ENCODE measurements at regions not wholly inside any gene's neighbourhood (a gene's known extent, or its start where the extent isn't known, plus 50 kb on each side); places are given as distances from the start of the nearest gene placed in this dataset.

DNA sequence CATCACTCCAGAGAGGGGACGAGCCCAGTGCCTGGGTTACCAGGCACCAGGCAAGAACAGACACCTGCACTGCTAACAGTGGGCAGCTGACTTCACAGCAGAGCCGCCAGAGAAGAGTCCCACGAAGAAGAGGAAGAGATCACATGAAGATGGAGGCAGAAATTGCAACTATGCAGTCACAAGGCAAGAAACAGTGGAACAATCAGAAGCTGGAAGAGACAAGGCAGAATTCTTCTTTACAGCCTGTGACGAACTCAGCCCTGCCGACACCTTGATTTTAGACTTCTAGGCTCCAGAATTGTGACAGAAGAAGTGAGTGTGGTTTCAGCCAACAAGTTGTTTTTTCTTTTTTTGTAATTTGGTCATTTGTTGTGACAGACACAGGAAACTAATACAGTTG, 59.2 kb downstream of the IL12A start:
- H3K9me3 Mint-ChIP-seq, result peaks cover 5% of the 10 kb centered on the region
- DNase-seq (ENCODE audit: low read depth, low spot score), result no peak
- no peaks in the 10 kb centered on the region for H3K4me1 Mint-ChIP-seq
- H3K36me3 Mint-ChIP-seq (ENCODE audit: low read depth), result peaks cover under 1% of the 10 kb centered on the region
- TF ChIP-seq, protein P1, sequence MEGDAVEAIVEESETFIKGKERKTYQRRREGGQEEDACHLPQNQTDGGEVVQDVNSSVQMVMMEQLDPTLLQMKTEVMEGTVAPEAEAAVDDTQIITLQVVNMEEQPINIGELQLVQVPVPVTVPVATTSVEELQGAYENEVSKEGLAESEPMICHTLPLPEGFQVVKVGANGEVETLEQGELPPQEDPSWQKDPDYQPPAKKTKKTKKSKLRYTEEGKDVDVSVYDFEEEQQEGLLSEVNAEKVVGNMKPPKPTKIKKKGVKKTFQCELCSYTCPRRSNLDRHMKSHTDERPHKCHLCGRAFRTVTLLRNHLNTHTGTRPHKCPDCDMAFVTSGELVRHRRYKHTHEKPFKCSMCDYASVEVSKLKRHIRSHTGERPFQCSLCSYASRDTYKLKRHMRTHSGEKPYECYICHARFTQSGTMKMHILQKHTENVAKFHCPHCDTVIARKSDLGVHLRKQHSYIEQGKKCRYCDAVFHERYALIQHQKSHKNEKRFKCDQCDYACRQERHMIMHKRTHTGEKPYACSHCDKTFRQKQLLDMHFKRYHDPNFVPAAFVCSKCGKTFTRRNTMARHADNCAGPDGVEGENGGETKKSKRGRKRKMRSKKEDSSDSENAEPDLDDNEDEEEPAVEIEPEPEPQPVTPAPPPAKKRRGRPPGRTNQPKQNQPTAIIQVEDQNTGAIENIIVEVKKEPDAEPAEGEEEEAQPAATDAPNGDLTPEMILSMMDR (conservative IDR thresholded peaks at IDR 0.05), result no peak
- no peaks in the 10 kb centered on the region for H3K27me3 Mint-ChIP-seq (ENCODE audit: low read depth)
- no peak overlapping the region for H3K4me3 Mint-ChIP-seq
- H3K27ac Mint-ChIP-seq (ENCODE audit: unreplicated experiment), result no peak overlapping the region

DNA sequence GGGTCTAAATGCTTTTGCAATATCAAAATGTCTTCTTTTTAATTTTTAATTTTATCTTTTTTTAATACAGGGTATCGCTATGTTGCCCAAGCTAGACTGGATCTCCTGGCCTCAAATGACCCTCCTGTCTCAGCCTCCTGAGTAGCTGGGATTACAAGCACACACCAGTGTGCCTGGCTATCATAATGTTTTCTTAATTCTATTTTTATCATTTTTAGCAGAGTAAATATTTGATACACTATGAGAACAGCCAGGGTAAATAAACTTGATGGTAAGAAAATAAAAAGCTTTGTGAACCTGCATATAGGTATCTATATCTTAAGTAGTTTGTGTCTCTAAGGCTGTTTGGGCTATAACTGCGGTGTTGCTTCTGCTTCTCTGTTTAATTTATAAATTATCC, 60.4 kb downstream of the IL12A start:
- H3K27ac Mint-ChIP-seq (ENCODE audit: unreplicated experiment), result no peak overlapping the region
- H3K4me3 Mint-ChIP-seq, result no peak overlapping the region
- no peaks in the 10 kb centered on the region for H3K27me3 Mint-ChIP-seq (ENCODE audit: low read depth)
- TF ChIP-seq, protein P1 (conservative IDR thresholded peaks at IDR 0.05), result no peak
- peaks cover under 1% of the 10 kb centered on the region for H3K9me3 Mint-ChIP-seq
- no peaks in the 10 kb centered on the region for H3K36me3 Mint-ChIP-seq (ENCODE audit: low read depth)
- DNase-seq (ENCODE audit: low read depth, low spot score), result no peak
- H3K4me1 Mint-ChIP-seq, result no peaks in the 10 kb centered on the region

DNA sequence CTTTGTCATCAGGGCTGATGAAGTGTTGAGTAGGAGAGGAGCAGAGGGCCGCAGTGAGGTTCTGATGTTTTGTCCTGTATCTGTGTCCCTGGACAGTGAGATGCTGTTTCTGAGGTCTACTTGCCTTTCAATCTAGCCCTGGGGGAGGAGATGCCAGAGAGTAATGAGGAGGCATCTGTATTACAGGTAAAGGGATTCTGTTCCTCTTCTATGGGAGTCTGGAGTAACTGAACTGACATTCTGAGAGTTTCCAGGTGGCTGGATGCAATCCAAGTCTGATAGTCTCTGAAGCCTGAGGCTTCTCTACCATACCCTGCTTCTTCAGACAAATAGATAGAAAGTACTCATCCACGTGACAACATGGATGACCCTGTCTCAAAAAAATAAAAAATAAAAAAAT, 60.9 kb downstream of the IL12A start:
- no peaks in the 10 kb centered on the region for H3K4me1 Mint-ChIP-seq
- H3K27me3 Mint-ChIP-seq (ENCODE audit: low read depth), result no peaks in the 10 kb centered on the region
- TF ChIP-seq, protein P1 (conservative IDR thresholded peaks at IDR 0.05), result no peak
- H3K27ac Mint-ChIP-seq (ENCODE audit: unreplicated experiment), result no peak overlapping the region
- no peak for DNase-seq (ENCODE audit: low read depth, low spot score)
- no peaks in the 10 kb centered on the region for H3K36me3 Mint-ChIP-seq (ENCODE audit: low read depth)
- no peak overlapping the region for H3K4me3 Mint-ChIP-seq
- H3K9me3 Mint-ChIP-seq, result no peaks in the 10 kb centered on the region

- Mint-ChIP-seq H3K27me3 (ENCODE audit: low read depth) (no peaks in the 10 kb centered on the region), H3K36me3 (ENCODE audit: low read depth) (no peaks in the 10 kb centered on the region), H3K27ac (ENCODE audit: unreplicated experiment) (no peak overlapping the region), H3K4me1 (no peaks in the 10 kb centered on the region), H3K4me3 (no peak overlapping the region), H3K9me3 (no peaks in the 10 kb centered on the region)
- DNase-seq (ENCODE audit: low read depth, low spot score), result no peak
- TF ChIP-seq, protein P1 (conservative IDR thresholded peaks at IDR 0.05), result no peak
Measured at GRCh38 chr3:160049988-160050387, 61.4 kb downstream of the IL12A start.

- Mint-ChIP-seq H3K27ac (ENCODE audit: unreplicated experiment) (no peak overlapping the region), H3K4me1 (no peaks in the 10 kb centered on the region), H3K9me3 (no peaks in the 10 kb centered on the region), H3K36me3 (ENCODE audit: low read depth) (no peaks in the 10 kb centered on the region), H3K27me3 (ENCODE audit: low read depth) (no peaks in the 10 kb centered on the region), H3K4me3 (no peak overlapping the region)
- TF ChIP-seq, protein P1 (conservative IDR thresholded peaks at IDR 0.05), result no peak
- DNase-seq (ENCODE audit: low read depth, low spot score), result no peak
Measured at GRCh38 chr3:160052385-160053047, 63.9 kb downstream of the IL12A start.

Data from neural crest cell (in vitro differentiated cells).